NT2/D1 (cell line): ENCODE measurements at regions not wholly inside any gene's neighbourhood (a gene's known extent, or its start where the extent isn't known, plus 50 kb on each side); places are given as distances from the start of the nearest gene placed in this dataset.

Experiments used
- SUZ12 ChIP-seq: IDR thresholded peaks from 2 replicates; pipeline ENCODE4 v1.6.1; 2011; ENCODE audit not compliant: insufficient read length, insufficient read depth; ENCODE audit errors: extremely low read depth
- YY1 ChIP-seq: IDR thresholded peaks from 2 replicates; pipeline ENCODE4 v1.6.1; 2011; ENCODE audit not compliant: insufficient read length, insufficient read depth

DNA sequence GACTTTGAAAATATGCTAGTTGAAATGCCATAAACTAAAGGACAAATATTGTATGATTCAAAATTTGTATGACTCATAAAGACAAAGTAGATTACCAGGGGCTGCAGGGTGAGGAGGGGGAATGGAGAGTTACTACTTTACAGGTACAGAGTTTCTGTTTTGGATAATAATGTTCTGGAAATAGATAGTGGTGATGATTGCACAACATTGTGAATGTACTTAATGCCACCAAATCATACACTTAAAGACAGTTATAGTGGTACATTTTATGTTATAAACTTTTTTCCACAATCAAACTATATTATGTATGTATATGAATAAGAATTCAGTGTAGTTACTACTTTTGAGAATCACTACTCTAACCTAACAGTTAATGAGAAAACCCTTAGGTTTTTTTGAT lies 368.1 kb downstream of the ZFHX3 start:
- TF ChIP-seq YY1 (no peak), SUZ12 (no peak)
